Chondrocyte (in vitro differentiated cells): ENCODE measurements at regions not wholly inside any gene's neighbourhood (a gene's known extent, or its start where the extent isn't known, plus 50 kb on each side); places are given as distances from the start of the nearest gene placed in this dataset.

Experiments used
- DNase-seq: peaks from one replicate; pipeline ENCODE4 v3.0.0; 2021; ENCODE audit warnings: mixed read lengths, low spot score
- H3K27ac Mint-ChIP-seq: one replicate; pipeline ENCODE4 v1.8.0; 2021; ENCODE audit warnings: mild to moderate bottlenecking, moderate library complexity, mixed read lengths; ENCODE audit not compliant: unreplicated experiment
- H3K27me3 Mint-ChIP-seq: 2 replicates; pipeline ENCODE4 v1.8.0; 2021; ENCODE audit warnings: low read depth, mixed read lengths
- H3K36me3 Mint-ChIP-seq: 2 replicates; pipeline ENCODE4 v1.8.0; 2021; ENCODE audit warnings: low read depth, mixed read lengths
- H3K4me1 Mint-ChIP-seq: 2 replicates; pipeline ENCODE4 v1.8.0; 2021; ENCODE audit warnings: low read depth, mild to moderate bottlenecking, mixed read lengths
- H3K4me3 Mint-ChIP-seq: one replicate; pipeline ENCODE4 v1.8.0; 2021; ENCODE audit warnings: mild to moderate bottlenecking, moderate library complexity, mixed read lengths; ENCODE audit not compliant: unreplicated experiment
- H3K9me3 Mint-ChIP-seq: 2 replicates; pipeline ENCODE4 v1.8.0; 2021; ENCODE audit warnings: low read depth, mixed read lengths
- TF ChIP-seq, protein P1 (sequence below): fragments of 200-600 bp; sonication (generic); IDR thresholded peaks from 2 replicates; pipeline ENCODE4 v1.5.0; 2021; ENCODE audit warnings: antibody characterized with exemption, mild to moderate bottlenecking, moderate library complexity

DNA sequence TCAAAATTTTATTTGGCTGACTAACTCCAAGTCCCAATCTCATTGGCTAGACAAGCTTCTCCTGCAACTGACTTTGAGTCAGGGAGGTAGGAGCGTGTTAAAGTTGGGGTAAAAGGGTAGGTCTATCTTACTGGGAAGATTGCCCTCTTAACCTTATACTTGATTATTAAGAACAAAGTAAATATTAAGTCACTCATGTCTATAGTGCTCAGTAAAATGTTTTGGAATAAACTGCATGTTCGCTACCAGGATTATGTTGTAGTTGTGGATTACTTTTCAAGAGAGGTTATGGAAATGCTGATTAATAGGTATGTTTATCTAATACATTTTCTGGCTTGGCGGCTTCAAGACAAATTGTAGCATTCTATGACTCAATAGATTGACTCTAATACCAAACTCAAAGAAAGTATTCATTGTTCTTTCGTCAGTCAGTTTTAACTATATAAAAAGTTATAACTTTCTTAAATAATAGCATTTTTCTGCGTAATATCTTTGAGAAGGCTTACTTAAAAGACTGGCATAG, 539.1 kb downstream of the PSAT1 start:
- peaks cover 2% of the 10 kb centered on the region for H3K9me3 Mint-ChIP-seq
- H3K27me3 Mint-ChIP-seq, result no peaks in the 10 kb centered on the region
- no peak for DNase-seq
- H3K4me1 Mint-ChIP-seq, result no peaks in the 10 kb centered on the region
- no peak overlapping the region for H3K27ac Mint-ChIP-seq
- TF ChIP-seq, protein P1, sequence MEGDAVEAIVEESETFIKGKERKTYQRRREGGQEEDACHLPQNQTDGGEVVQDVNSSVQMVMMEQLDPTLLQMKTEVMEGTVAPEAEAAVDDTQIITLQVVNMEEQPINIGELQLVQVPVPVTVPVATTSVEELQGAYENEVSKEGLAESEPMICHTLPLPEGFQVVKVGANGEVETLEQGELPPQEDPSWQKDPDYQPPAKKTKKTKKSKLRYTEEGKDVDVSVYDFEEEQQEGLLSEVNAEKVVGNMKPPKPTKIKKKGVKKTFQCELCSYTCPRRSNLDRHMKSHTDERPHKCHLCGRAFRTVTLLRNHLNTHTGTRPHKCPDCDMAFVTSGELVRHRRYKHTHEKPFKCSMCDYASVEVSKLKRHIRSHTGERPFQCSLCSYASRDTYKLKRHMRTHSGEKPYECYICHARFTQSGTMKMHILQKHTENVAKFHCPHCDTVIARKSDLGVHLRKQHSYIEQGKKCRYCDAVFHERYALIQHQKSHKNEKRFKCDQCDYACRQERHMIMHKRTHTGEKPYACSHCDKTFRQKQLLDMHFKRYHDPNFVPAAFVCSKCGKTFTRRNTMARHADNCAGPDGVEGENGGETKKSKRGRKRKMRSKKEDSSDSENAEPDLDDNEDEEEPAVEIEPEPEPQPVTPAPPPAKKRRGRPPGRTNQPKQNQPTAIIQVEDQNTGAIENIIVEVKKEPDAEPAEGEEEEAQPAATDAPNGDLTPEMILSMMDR, result no peak
- no peaks in the 10 kb centered on the region for H3K36me3 Mint-ChIP-seq
- H3K4me3 Mint-ChIP-seq, result no peak overlapping the region

DNA sequence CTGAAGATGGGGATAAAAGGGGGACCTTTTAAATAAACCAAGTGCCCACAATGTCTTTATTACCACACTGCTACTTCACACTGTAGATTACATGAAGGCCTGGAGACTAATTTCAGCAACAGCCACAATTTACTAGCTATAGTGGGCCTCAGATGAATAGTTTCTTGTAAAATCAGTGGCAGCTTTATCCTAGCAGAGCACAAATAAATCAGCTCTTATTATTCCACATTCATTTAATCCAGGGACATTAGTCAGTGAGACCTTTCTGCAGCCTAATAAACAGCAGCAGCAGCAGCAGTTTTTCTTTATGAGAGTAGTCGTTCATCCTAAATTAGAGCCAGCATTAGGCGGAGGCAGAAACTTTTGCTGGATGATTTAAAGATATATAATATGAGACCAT, 542.3 kb downstream of the PSAT1 start:
- H3K9me3 Mint-ChIP-seq, result peaks cover 16% of the 10 kb centered on the region
- H3K4me3 Mint-ChIP-seq, result no peak overlapping the region
- H3K4me1 Mint-ChIP-seq, result no peaks in the 10 kb centered on the region
- no peak for DNase-seq
- no peaks in the 10 kb centered on the region for H3K27me3 Mint-ChIP-seq
- H3K27ac Mint-ChIP-seq, result no peak overlapping the region
- H3K36me3 Mint-ChIP-seq, result peaks cover 6% of the 10 kb centered on the region
- TF ChIP-seq, protein P1, result no peak

- peaks cover 31% of the 10 kb centered on the region for H3K9me3 Mint-ChIP-seq
- TF ChIP-seq, protein P1, result no peak
These were observed 551.1 kb downstream of the PSAT1 start for GRCh38 chr9:78848061-78848460.

GRCh38 chr9:78856144-78856543, 559.2 kb downstream of the PSAT1 start:
- no peak for DNase-seq
- TF ChIP-seq, protein P1, result no peak
- Mint-ChIP-seq H3K27ac (no peak overlapping the region), H3K27me3 (no peaks in the 10 kb centered on the region), H3K4me1 (peaks cover 19% of the 10 kb centered on the region), H3K36me3 (no peaks in the 10 kb centered on the region), H3K9me3 (no peaks in the 10 kb centered on the region), H3K4me3 (no peak overlapping the region)

More at GRCh38 chr9:78848061-78848460, 551.1 kb downstream of the PSAT1 start:
- Mint-ChIP-seq H3K4me1 (no peaks in the 10 kb centered on the region), H3K27ac (no peak overlapping the region), H3K36me3 (peaks cover 11% of the 10 kb centered on the region), H3K27me3 (no peaks in the 10 kb centered on the region), H3K4me3 (no peak overlapping the region)
- DNase-seq, result no peak

DNA sequence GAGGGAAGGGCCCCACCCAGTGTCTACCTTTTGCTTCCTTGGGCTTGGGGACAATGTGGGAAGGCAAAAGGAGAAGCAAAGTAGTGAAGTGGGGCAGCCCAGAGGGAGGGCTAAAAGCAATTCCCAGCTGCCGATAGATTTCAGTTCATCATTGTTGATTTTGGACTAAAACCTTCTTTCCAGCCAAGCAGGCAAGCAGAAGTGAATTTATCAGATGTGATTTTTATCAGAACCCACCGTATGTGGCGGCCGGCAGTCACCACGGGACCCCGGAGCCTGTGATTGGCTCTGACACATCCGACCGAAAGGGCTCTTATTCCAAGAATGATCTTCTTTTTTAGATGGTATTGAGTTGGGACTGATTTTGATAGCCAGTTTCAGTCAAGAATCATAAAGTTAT, 559.9 kb downstream of the PSAT1 start:
- TF ChIP-seq, protein P1, result no peak
- Mint-ChIP-seq H3K4me3 (no peak overlapping the region), H3K36me3 (no peaks in the 10 kb centered on the region), H3K4me1 (peaks cover 20% of the 10 kb centered on the region), H3K27ac (no peak overlapping the region), H3K27me3 (no peaks in the 10 kb centered on the region), H3K9me3 (no peaks in the 10 kb centered on the region)
- DNase-seq, result no peak
